Trophoblast cell (in vitro differentiated cells and primary cell): ENCODE measurements at regions not wholly inside any gene's neighbourhood (a gene's known extent, or its start where the extent isn't known, plus 50 kb on each side); places are given as distances from the start of the nearest gene placed in this dataset.
"Not testable (repeated sequence)": the region's sequence is repeated elsewhere in the genome, so short reads cannot be mapped to it uniquely, and the experiment has no call there.

Experiments used
- DNase-seq, 2 donors: peaks; one replicate each; pipeline ENCODE4 v3.0.0-alpha.2; 2016
- H2AFZ ChIP-seq: 2 replicates; pipeline ENCODE4 v1.6.1; 2013; ENCODE audit warnings: low read length, moderate library complexity, mild to moderate bottlenecking; ENCODE audit not compliant: insufficient read depth, poor library complexity
- H2AK5ac ChIP-seq: 2 replicates; pipeline ENCODE4 v1.6.1; 2013; ENCODE audit warnings: mild to moderate bottlenecking, low read length
- H2BK120ac ChIP-seq: 2 replicates; pipeline ENCODE4 v1.6.1; 2013; ENCODE audit warnings: low read length, mild to moderate bottlenecking, moderate library complexity; ENCODE audit not compliant: insufficient read depth, poor library complexity
- H2BK12ac ChIP-seq: 2 replicates; pipeline ENCODE4 v1.6.1; 2013; ENCODE audit warnings: mild to moderate bottlenecking, low read length, moderate library complexity
- H2BK5ac ChIP-seq: 2 replicates; pipeline ENCODE4 v1.6.1; 2013; ENCODE audit warnings: low read length, low read depth, moderate library complexity, mild to moderate bottlenecking; ENCODE audit not compliant: poor library complexity
- H3K14ac ChIP-seq: 2 replicates; pipeline ENCODE4 v1.6.1; 2013; ENCODE audit warnings: mild to moderate bottlenecking, low read length
- H3K18ac ChIP-seq: 2 replicates; pipeline ENCODE4 v1.6.1; 2013; ENCODE audit warnings: mild to moderate bottlenecking, low read length
- H3K23ac ChIP-seq: 2 replicates; pipeline ENCODE4 v1.6.1; 2013; ENCODE audit warnings: low read length
- H3K27ac ChIP-seq: 2 replicates; pipeline ENCODE4 v1.5.1; 2013; ENCODE audit warnings: low read depth, mild to moderate bottlenecking, inconsistent platforms, low read length, moderate library complexity
- H3K27me3 ChIP-seq: 2 replicates; pipeline ENCODE4 v1.6.1; 2013; ENCODE audit warnings: inconsistent platforms, mild to moderate bottlenecking, low read length, moderate library complexity; ENCODE audit not compliant: insufficient read depth
- H3K36me3 ChIP-seq, 2 experiments: 1 replicate in 1 of 2; 2 replicates in 1 of 2; pipeline ENCODE4 v1.6.1; 2013; ENCODE audit warnings: low read length in 2 of 2, mild to moderate bottlenecking in 2 of 2, moderate library complexity in 1 of 2; ENCODE audit not compliant: insufficient read depth in 2 of 2, control insufficient read depth in 1 of 2
- H3K4ac ChIP-seq: 2 replicates; pipeline ENCODE4 v1.6.1; 2013; ENCODE audit warnings: low read depth, mild to moderate bottlenecking, low read length, moderate library complexity
- H3K4me1 ChIP-seq, 2 experiments: 1 replicate in 1 of 2; 2 replicates in 1 of 2; pipeline ENCODE4 v1.6.1; 2013; ENCODE audit warnings: low read length in 2 of 2, mild to moderate bottlenecking in 2 of 2, moderate library complexity in 1 of 2; ENCODE audit not compliant: insufficient read depth in 2 of 2, control insufficient read depth in 1 of 2
- H3K4me2 ChIP-seq: 2 replicates; pipeline ENCODE4 v1.6.1; 2013; ENCODE audit warnings: inconsistent platforms, mild to moderate bottlenecking, low read length, moderate library complexity
- H3K4me3 ChIP-seq: 2 replicates; pipeline ENCODE4 v1.5.1; 2013; ENCODE audit warnings: mild to moderate bottlenecking, low read depth, low read length, inconsistent platforms
- H3K79me1 ChIP-seq: one replicate; pipeline ENCODE4 v1.6.1; 2013; ENCODE audit warnings: low read length
- H3K79me2 ChIP-seq: 2 replicates; pipeline ENCODE4 v1.6.1; 2013; ENCODE audit warnings: low read length, mild to moderate bottlenecking; ENCODE audit not compliant: control insufficient read depth, insufficient read depth, poor library complexity
- H3K9ac ChIP-seq: 2 replicates; pipeline ENCODE4 v1.6.1; 2013; ENCODE audit warnings: mild to moderate bottlenecking, low read length
- H3K9me3 ChIP-seq: 2 replicates; pipeline ENCODE4 v1.6.1; 2013; ENCODE audit warnings: low read depth, mild to moderate bottlenecking, control low read depth, inconsistent platforms, low read length; ENCODE audit not compliant: insufficient read depth
- H4K12ac ChIP-seq: 2 replicates; pipeline ENCODE4 v1.6.1; 2013; ENCODE audit warnings: low read depth, mild to moderate bottlenecking, low read length, moderate library complexity
- H4K8ac ChIP-seq: 2 replicates; pipeline ENCODE4 v1.6.1; 2013; ENCODE audit warnings: low read depth, mild to moderate bottlenecking, low read length, moderate library complexity
- H4K91ac ChIP-seq: one replicate; pipeline ENCODE4 v1.6.1; 2013; ENCODE audit warnings: low read depth, mild to moderate bottlenecking, low read length, moderate library complexity
- WGBS: extraction: QIAGEN DNeasy Blood & Tissue Kit; methylation state at CpG from one replicate; pipeline ENCODE4 v1.1.7; 2013; ENCODE audit warnings: missing lambda C conversion rate; ENCODE audit not compliant: insufficient read length, insufficient coverage; ENCODE audit errors: extremely low coverage; 5-methylcytosine and 5-hydroxymethylcytosine counted together

DNA sequence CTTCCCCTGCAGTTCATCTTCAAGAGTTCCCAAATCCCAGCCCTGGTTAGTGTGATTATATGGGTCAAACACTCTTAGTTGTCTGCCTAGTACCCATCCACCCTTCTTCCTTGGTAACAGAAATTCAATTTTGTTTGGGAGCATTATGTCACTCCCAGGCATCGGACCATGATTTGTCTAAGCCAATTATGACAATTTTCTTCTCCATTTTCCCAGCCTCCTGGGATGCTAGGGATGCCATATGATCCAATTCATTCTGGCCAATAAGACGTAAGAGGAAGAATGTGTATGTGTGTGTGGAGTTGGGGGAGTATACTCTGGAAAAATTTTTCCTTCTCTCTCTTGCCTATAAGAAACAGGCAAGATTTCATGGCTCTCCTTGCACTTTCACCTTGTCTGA lies 465.9 kb downstream of the MID1IP1 start:
- Histone ChIP-seq H3K9me3 (no peaks in the 10 kb centered on the region), H3K79me2 (no peaks in the 10 kb centered on the region), H2BK120ac (no peak overlapping the region), H3K14ac (no peak overlapping the region), H3K23ac (no peak overlapping the region), H3K4me2 (no peak overlapping the region), H3K4ac (no peak overlapping the region), H2BK5ac (no peak overlapping the region), H3K4me3 (no peak overlapping the region), H3K27ac (no peak overlapping the region), H2AK5ac (no peak overlapping the region), H3K79me1 (no peaks in the 10 kb centered on the region), H3K36me3 (no peaks in the 10 kb centered on the region), H3K27me3 (no peaks in the 10 kb centered on the region), H2AFZ (no peak overlapping the region), H4K12ac (no peak overlapping the region), H3K9ac (no peak overlapping the region), H3K18ac (no peak overlapping the region), H4K8ac (no peak overlapping the region), H4K91ac (no peak overlapping the region), H2BK12ac (no peak overlapping the region), H3K4me1 (no peaks in the 10 kb centered on the region)
- no CpG with 5 or more reads among the region's 2 CpGs for WGBS
- no peak for DNase-seq

DNA sequence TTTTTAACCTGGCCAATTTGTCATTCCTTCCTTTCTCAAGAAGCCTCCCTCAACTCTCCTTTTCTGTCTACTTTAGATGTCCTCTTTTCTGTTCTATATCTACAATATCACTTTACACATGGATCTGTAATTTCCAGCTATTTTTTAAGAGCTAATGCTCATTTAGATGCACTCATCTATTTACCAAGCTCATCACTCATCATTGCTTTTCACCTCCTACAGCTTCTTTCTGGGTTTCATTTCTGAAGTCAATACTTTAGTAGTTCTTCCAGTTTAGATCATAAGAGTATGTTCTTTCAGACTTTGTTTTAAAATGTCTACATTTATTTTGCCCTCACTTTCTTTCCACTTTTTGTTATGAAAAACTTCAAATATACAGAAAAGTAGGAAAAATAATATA lies 466.9 kb downstream of the MID1IP1 start:
- no peaks in the 10 kb centered on the region for H3K9me3 ChIP-seq
- H4K91ac ChIP-seq = no peak overlapping the region
- no peak overlapping the region for H2BK120ac ChIP-seq
- no peak overlapping the region for H3K18ac ChIP-seq
- no peak overlapping the region for H2BK12ac ChIP-seq
- H2AFZ ChIP-seq = no peak overlapping the region
- no peak overlapping the region for H3K9ac ChIP-seq
- no peaks in the 10 kb centered on the region for H3K36me3 ChIP-seq
- H3K27me3 ChIP-seq = no peaks in the 10 kb centered on the region
- no peak overlapping the region for H3K14ac ChIP-seq
- H3K23ac ChIP-seq = no peak overlapping the region
- no peak overlapping the region for H3K4me3 ChIP-seq
- H3K79me1 ChIP-seq = no peaks in the 10 kb centered on the region
- DNase-seq = no peak
- no peak overlapping the region for H3K4ac ChIP-seq
- no peak overlapping the region for H3K27ac ChIP-seq
- H4K12ac ChIP-seq = no peak overlapping the region
- no peak overlapping the region for H4K8ac ChIP-seq
- no peaks in the 10 kb centered on the region for H3K4me1 ChIP-seq
- no peak overlapping the region for H2AK5ac ChIP-seq
- H2BK5ac ChIP-seq = no peak overlapping the region
- H3K79me2 ChIP-seq = no peaks in the 10 kb centered on the region
- H3K4me2 ChIP-seq = no peak overlapping the region

DNA sequence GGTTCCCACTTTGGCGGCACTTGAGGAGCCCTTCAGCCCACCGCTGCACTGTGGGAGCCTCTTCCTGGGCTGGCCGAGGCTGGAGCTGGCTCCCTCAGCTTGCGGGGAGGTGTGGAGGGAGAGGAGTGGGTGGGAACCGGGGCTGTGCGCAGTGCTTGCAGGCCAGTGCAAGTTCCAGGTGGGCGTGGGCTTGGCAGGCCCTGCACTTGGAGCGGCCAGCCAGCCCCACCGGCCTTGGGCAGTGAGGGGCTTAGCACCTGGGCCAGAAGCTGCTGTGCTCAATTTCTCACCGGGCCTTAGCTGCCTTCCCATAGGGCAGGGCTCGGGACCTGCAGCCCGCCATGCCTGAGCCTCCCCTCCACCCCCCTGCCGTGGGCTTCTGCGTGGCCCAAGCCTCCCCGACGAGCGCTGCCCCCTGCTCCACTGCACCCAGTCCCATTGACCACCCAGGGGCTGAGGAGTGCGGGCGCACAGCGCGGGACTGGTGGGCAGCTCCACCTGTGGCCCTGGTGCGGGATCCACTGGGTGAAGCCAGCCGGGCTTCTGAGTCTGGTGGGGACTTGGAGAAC lies 474.3 kb downstream of the MID1IP1 start:
- no peak overlapping the region for H4K8ac ChIP-seq
- no peak overlapping the region for H3K9ac ChIP-seq
- no peak overlapping the region for H3K23ac ChIP-seq
- no CpG with 5 or more reads among the region's 23 CpGs for WGBS
- H2AFZ ChIP-seq = no peak overlapping the region
- H2BK120ac ChIP-seq = no peak overlapping the region
- no peaks in the 10 kb centered on the region for H3K4me1 ChIP-seq
- no peak for DNase-seq
- H3K79me1 ChIP-seq = no peaks in the 10 kb centered on the region
- no peak overlapping the region for H3K18ac ChIP-seq
- no peak overlapping the region for H2AK5ac ChIP-seq
- H3K36me3 ChIP-seq = peaks cover 0 to 2% of the 10 kb centered on the region in 2 experiments
- H3K4me3 ChIP-seq = no peak overlapping the region
- no peaks in the 10 kb centered on the region for H3K9me3 ChIP-seq
- H3K4me2 ChIP-seq = no peak overlapping the region
- H3K27me3 ChIP-seq = no peaks in the 10 kb centered on the region
- H3K79me2 ChIP-seq = no peaks in the 10 kb centered on the region
- no peak overlapping the region for H3K14ac ChIP-seq
- no peak overlapping the region for H4K91ac ChIP-seq
- no peak overlapping the region for H3K27ac ChIP-seq
- no peak overlapping the region for H4K12ac ChIP-seq
- no peak overlapping the region for H3K4ac ChIP-seq
- no peak overlapping the region for H2BK12ac ChIP-seq
- no peak overlapping the region for H2BK5ac ChIP-seq

DNA sequence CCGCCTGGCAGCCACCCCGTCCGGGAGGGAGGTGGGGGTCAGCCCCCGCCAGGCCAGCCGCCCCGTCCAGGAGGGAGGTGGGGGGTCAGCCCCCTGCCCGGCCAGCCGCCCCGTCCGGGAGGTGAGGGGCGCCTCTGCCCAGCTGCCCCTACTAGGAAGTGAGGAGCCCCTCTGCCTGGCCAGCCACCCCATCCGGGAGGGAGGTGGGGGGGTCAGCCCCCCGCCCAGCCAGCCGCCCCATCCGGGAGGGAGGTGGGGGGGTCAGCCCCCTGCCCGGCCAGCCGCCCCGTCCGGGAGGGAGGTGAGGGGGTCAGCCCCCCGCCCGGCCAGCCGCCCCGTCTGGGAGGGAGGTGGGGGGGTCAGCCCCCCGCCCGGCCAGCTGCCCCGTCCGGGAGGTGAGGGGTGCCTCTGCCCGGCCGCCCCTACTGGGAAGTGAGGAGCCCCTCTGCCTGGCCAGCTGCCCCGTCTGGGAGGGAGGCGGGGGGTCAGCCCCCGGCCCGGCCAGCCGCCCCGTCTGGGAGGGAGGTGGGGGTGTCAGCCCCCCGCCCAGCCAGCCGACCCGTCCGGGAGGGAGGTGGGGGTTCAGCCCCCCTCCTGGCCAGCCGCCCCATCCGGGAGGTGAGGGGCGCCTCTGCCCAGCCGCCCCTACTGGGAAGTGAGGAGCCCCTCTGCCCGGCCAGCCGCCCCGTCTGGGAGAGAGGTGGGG lies 476.6 kb downstream of the MID1IP1 start:
- H4K91ac ChIP-seq, H2BK5ac ChIP-seq, H3K14ac ChIP-seq, H3K4me3 ChIP-seq, H3K9ac ChIP-seq, H2BK12ac ChIP-seq, H4K8ac ChIP-seq, H2BK120ac ChIP-seq, H3K4ac ChIP-seq, H3K9me3 ChIP-seq, H3K18ac ChIP-seq, H3K36me3 ChIP-seq, H3K79me2 ChIP-seq, DNase-seq, H2AK5ac ChIP-seq, H3K23ac ChIP-seq, H2AFZ ChIP-seq, H4K12ac ChIP-seq, H3K27ac ChIP-seq, H3K27me3 ChIP-seq, H3K4me2 ChIP-seq, H3K4me1 ChIP-seq, H3K79me1 ChIP-seq: not testable (repeated sequence)
- no CpG with 5 or more reads among the region's 46 CpGs for WGBS
